Liver (tissue), 8 donors: ENCODE measurements at regions not wholly inside any gene's neighbourhood (a gene's known extent, or its start where the extent isn't known, plus 50 kb on each side); places are given as distances from the start of the nearest gene placed in this dataset.
A peak's percentile ranks its signal among the peaks of the same experiment; 100 is the strongest.

Experiments
- DNase-seq: peaks from one replicate; pipeline ENCODE4 v3.0.0-alpha.2; 2017; ENCODE audit warnings: low spot score
- H3K27ac ChIP-seq, 2 donors: one replicate each; pipeline ENCODE4 v1.7.0; 2013; ENCODE audit warnings: inconsistent platforms in 2 of 2, low read length in 2 of 2, control low read depth in 1 of 2, low read depth in 1 of 2, mild to moderate bottlenecking in 1 of 2
- H3K27me3 ChIP-seq, 4 donors: one replicate each; pipeline versions ENCODE4 v1.6.1 to v1.7.0; 2013; ENCODE audit warnings: low read length in 3 of 4, inconsistent platforms in 1 of 4, mild to moderate bottlenecking in 1 of 4, moderate library complexity in 1 of 4; ENCODE audit not compliant: control insufficient read depth in 4 of 4, insufficient read depth in 4 of 4
- H3K36me3 ChIP-seq, 4 donors: one replicate each; pipeline versions ENCODE4 v1.6.1 to v1.7.0; 2013; ENCODE audit warnings: low read length in 3 of 4, mild to moderate bottlenecking in 3 of 4, low read depth in 1 of 4, moderate library complexity in 1 of 4; ENCODE audit not compliant: control insufficient read depth in 4 of 4, insufficient read depth in 3 of 4
- H3K4me1 ChIP-seq, 4 donors: one replicate each; pipeline versions ENCODE4 v1.6.1 to v1.7.0; 2013; ENCODE audit warnings: low read length in 3 of 4, mild to moderate bottlenecking in 3 of 4, moderate library complexity in 1 of 4; ENCODE audit not compliant: control insufficient read depth in 4 of 4, insufficient read depth in 4 of 4
- H3K4me3 ChIP-seq, 3 donors: one replicate each; pipeline versions ENCODE4 v1.6.1 to v1.7.0; 2013; ENCODE audit warnings: low read length in 3 of 3, control low read depth in 1 of 3, low read depth in 1 of 3, mild to moderate bottlenecking in 1 of 3
- H3K9ac ChIP-seq, 2 donors: one replicate each; pipeline ENCODE4 v1.7.0; 2013; ENCODE audit warnings: low read length in 2 of 2, mild to moderate bottlenecking in 2 of 2, moderate library complexity in 2 of 2, control low read depth in 1 of 2, low read depth in 1 of 2
- H3K9me3 ChIP-seq, 4 donors: one replicate each; pipeline versions ENCODE4 v1.6.1 to v1.7.0; 2013; ENCODE audit warnings: low read length in 3 of 4; ENCODE audit not compliant: control insufficient read depth in 4 of 4
- EGR1 ChIP-seq, 2 donors: IDR thresholded peaks; 2 replicates each; pipeline ENCODE4 v1.6.1; 2016 to 2018; ENCODE audit warnings: antibody characterized with exemption in 2 of 2, low read depth in 2 of 2
- FOXA1 ChIP-seq: IDR thresholded peaks from 2 replicates; pipeline ENCODE4 v1.6.1; 2016; ENCODE audit warnings: antibody characterized with exemption
- FOXA2 ChIP-seq: IDR thresholded peaks from 2 replicates; pipeline ENCODE4 v1.6.1; 2016; ENCODE audit warnings: antibody characterized with exemption
- GABPA ChIP-seq, 2 donors: IDR thresholded peaks in 1 of 2; conservative IDR thresholded peaks in 1 of 2; 2 replicates each; pipeline ENCODE4 v1.6.1; 2016; ENCODE audit warnings: antibody characterized with exemption in 2 of 2, mild to moderate bottlenecking in 1 of 2, moderate library complexity in 1 of 2
- HNF4A ChIP-seq, 2 donors: conservative IDR thresholded peaks; 2 replicates each; pipeline ENCODE4 v1.6.1; 2016; ENCODE audit warnings: antibody characterized with exemption in 2 of 2, mild to moderate bottlenecking in 2 of 2
- HNF4G ChIP-seq: IDR thresholded peaks from 2 replicates; pipeline ENCODE4 v1.6.1; 2016; ENCODE audit warnings: antibody characterized with exemption
- JUND ChIP-seq, 2 donors: IDR thresholded peaks; 2 replicates each; pipeline ENCODE4 v1.6.1; 2016; ENCODE audit warnings: antibody characterized with exemption in 2 of 2
- RAD21 ChIP-seq, 2 donors: IDR thresholded peaks; 2 replicates each; pipeline ENCODE4 v1.6.1; 2016; ENCODE audit warnings: antibody characterized with exemption in 2 of 2, mild to moderate bottlenecking in 2 of 2
- RXRA ChIP-seq, 2 donors: IDR thresholded peaks; 2 replicates each; pipeline ENCODE4 v1.6.1; 2017 to 2018; ENCODE audit warnings: antibody characterized with exemption in 2 of 2, mild to moderate bottlenecking in 1 of 2
- SP1 ChIP-seq: IDR thresholded peaks from 2 replicates; pipeline ENCODE4 v1.6.1; 2018; ENCODE audit warnings: antibody characterized with exemption, mild to moderate bottlenecking
- TAF1 ChIP-seq: conservative IDR thresholded peaks from 2 replicates; pipeline ENCODE4 v1.6.1; 2016; ENCODE audit warnings: antibody characterized with exemption, mild to moderate bottlenecking
- YY1 ChIP-seq: IDR thresholded peaks from 2 replicates; pipeline ENCODE4 v1.6.1; 2016; ENCODE audit warnings: antibody characterized with exemption, mild to moderate bottlenecking
- WGBS: extraction: QIAGEN DNeasy Blood & Tissue Kit; methylation state at CpG from one replicate; pipeline ENCODE4 v1.1.7; 2013; 5-methylcytosine and 5-hydroxymethylcytosine counted together
- TF ChIP-seq, protein P1 (sequence below): IDR thresholded peaks from 2 replicates; pipeline ENCODE4 v1.6.1; 2016; ENCODE audit warnings: antibody characterized with exemption, mild to moderate bottlenecking
- TF ChIP-seq, protein P2 (sequence below): IDR thresholded peaks from 2 replicates; pipeline ENCODE4 v1.6.1; 2016; ENCODE audit warnings: antibody characterized with exemption
- TF ChIP-seq, protein P3 (sequence below): IDR thresholded peaks from 2 replicates; pipeline ENCODE4 v1.6.1; 2016; ENCODE audit warnings: antibody characterized with exemption
- TF ChIP-seq, protein P4 (sequence below): fragments of 150-350 bp; IDR thresholded peaks from 2 replicates; pipeline ENCODE4 v1.5.1; 2017; ENCODE audit warnings: improper control_type of control experiment, low read depth, low read length; ENCODE audit not compliant: missing input control
- donor health status: healthy.
- donor health status: healthy.
- donor health status: healthy.
- donor health status: healthy.
- donor health status: healthy.

DNA sequence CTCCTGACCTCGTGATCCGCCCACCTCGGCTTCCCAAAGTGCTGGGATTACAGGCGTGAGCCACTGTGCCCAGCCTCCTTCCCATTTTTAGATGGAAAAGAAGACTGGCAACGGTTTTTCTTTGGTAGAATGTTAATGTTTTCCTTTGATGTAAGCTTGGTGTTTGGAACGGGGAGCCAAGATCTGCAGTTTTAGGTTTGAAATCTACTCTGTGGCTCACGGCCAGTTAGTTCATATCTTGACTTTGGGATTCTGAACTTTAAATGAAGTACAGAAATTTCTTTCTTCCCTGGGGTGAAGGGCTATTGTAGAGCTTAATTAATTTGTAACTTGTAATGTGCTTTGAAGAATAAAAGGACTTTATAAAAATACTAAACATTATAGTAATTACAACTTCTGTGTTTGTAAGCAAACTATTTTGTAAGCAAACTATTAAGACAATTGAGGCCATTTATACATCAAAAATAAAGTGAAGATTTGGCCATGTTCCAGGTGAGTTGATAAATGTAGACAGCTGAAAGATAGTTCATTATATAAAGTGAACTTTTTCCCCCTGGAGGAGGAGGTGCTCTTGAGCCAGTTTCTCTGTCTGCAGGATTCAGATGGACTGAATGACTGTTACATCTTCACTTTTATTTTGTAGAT is 117.1 kb upstream of the TUT7 start:
- Histone ChIP-seq H3K27me3 (no peaks in the 10 kb centered on the region), H3K4me3 (no peak overlapping the region), H3K9me3 (no peaks in the 10 kb centered on the region), H3K36me3 (no peaks in the 10 kb centered on the region), H3K27ac (no peak overlapping the region), H3K9ac (no peak overlapping the region), H3K4me1 (peaks cover 0 to 16% (median 3%) of the 10 kb centered on the region in 4 donors)
- TF ChIP-seq JUND (IDR thresholded peaks at IDR 0.05) = no peak
- no peak for TF ChIP-seq YY1
- no peak for TF ChIP-seq RAD21 (IDR thresholded peaks at IDR 0.05)
- no peak for TF ChIP-seq SP1
- TF ChIP-seq, protein P1, sequence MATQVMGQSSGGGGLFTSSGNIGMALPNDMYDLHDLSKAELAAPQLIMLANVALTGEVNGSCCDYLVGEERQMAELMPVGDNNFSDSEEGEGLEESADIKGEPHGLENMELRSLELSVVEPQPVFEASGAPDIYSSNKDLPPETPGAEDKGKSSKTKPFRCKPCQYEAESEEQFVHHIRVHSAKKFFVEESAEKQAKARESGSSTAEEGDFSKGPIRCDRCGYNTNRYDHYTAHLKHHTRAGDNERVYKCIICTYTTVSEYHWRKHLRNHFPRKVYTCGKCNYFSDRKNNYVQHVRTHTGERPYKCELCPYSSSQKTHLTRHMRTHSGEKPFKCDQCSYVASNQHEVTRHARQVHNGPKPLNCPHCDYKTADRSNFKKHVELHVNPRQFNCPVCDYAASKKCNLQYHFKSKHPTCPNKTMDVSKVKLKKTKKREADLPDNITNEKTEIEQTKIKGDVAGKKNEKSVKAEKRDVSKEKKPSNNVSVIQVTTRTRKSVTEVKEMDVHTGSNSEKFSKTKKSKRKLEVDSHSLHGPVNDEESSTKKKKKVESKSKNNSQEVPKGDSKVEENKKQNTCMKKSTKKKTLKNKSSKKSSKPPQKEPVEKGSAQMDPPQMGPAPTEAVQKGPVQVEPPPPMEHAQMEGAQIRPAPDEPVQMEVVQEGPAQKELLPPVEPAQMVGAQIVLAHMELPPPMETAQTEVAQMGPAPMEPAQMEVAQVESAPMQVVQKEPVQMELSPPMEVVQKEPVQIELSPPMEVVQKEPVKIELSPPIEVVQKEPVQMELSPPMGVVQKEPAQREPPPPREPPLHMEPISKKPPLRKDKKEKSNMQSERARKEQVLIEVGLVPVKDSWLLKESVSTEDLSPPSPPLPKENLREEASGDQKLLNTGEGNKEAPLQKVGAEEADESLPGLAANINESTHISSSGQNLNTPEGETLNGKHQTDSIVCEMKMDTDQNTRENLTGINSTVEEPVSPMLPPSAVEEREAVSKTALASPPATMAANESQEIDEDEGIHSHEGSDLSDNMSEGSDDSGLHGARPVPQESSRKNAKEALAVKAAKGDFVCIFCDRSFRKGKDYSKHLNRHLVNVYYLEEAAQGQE = no peak
- no peak for TF ChIP-seq FOXA1
- TF ChIP-seq HNF4G = no peak
- TF ChIP-seq, protein P2, sequence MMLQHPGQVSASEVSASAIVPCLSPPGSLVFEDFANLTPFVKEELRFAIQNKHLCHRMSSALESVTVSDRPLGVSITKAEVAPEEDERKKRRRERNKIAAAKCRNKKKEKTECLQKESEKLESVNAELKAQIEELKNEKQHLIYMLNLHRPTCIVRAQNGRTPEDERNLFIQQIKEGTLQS = no peak
- no peak for TF ChIP-seq EGR1 (IDR thresholded peaks at IDR 0.05; ENCODE audit: low read depth in 2 of 2)
- TF ChIP-seq HNF4A (conservative IDR thresholded peaks at IDR 0.05) = no peak
- TF ChIP-seq, protein P3, sequence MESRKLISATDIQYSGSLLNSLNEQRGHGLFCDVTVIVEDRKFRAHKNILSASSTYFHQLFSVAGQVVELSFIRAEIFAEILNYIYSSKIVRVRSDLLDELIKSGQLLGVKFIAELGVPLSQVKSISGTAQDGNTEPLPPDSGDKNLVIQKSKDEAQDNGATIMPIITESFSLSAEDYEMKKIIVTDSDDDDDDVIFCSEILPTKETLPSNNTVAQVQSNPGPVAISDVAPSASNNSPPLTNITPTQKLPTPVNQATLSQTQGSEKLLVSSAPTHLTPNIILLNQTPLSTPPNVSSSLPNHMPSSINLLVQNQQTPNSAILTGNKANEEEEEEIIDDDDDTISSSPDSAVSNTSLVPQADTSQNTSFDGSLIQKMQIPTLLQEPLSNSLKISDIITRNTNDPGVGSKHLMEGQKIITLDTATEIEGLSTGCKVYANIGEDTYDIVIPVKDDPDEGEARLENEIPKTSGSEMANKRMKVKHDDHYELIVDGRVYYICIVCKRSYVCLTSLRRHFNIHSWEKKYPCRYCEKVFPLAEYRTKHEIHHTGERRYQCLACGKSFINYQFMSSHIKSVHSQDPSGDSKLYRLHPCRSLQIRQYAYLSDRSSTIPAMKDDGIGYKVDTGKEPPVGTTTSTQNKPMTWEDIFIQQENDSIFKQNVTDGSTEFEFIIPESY = no peak
- no peak for TF ChIP-seq RXRA (IDR thresholded peaks at IDR 0.05)
- WGBS = 61% methylated on average over 7 of the region's 7 CpGs
- DNase-seq = no peak

DNA sequence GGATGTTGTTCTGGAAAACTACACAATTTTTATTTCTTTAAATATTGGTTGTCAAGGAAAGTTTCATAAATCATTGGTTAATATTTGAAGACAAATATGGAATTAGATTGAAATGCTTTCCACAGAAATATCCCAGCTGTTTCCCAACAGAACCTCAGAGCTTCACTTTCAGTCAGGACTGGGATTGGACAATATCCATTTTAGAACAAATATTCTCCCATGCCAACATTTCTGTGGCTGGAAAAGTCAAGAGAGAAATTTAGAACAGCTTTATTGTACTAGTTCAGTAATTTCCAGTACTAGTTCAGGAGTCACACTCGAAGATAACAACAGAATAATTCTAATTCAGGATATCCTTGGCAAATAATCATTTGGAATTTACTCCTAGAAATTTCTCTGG is 116.1 kb upstream of the TUT7 start:
- Histone ChIP-seq H3K36me3 (no peaks in the 10 kb centered on the region), H3K27me3 (no peaks in the 10 kb centered on the region), H3K9me3 (no peaks in the 10 kb centered on the region), H3K4me1 (peaks cover 0 to 16% (median 3%) of the 10 kb centered on the region in 4 donors), H3K4me3 (no peak overlapping the region), H3K27ac (peak overlapping the region; percentile 5 to 56), H3K9ac (no peak overlapping the region)
- DNase-seq = no peak
- TF ChIP-seq HNF4A (conservative IDR thresholded peaks at IDR 0.05) = peak in 1 of 2 donors; percentile 45
- peak; percentile 41 for TF ChIP-seq FOXA2
- TF ChIP-seq HNF4G = no peak
- TF ChIP-seq GABPA (IDR thresholded peaks at IDR 0.05 in 1 of 2, conservative IDR thresholded peaks at IDR 0.05 in 1 of 2) = no peak
- TF ChIP-seq, protein P3 = no peak
- peak; percentile 16 for TF ChIP-seq SP1
- no peak for TF ChIP-seq FOXA1
- TF ChIP-seq, protein P2 = no peak
- TF ChIP-seq, protein P1 = no peak
- peak in 1 of 2 donors; percentile 45 for TF ChIP-seq EGR1 (IDR thresholded peaks at IDR 0.05; ENCODE audit: low read depth in 2 of 2)
- TF ChIP-seq RXRA (IDR thresholded peaks at IDR 0.05) = peak in 1 of 2 donors; percentile 35
- TF ChIP-seq TAF1 = no peak
- TF ChIP-seq, protein P4, sequence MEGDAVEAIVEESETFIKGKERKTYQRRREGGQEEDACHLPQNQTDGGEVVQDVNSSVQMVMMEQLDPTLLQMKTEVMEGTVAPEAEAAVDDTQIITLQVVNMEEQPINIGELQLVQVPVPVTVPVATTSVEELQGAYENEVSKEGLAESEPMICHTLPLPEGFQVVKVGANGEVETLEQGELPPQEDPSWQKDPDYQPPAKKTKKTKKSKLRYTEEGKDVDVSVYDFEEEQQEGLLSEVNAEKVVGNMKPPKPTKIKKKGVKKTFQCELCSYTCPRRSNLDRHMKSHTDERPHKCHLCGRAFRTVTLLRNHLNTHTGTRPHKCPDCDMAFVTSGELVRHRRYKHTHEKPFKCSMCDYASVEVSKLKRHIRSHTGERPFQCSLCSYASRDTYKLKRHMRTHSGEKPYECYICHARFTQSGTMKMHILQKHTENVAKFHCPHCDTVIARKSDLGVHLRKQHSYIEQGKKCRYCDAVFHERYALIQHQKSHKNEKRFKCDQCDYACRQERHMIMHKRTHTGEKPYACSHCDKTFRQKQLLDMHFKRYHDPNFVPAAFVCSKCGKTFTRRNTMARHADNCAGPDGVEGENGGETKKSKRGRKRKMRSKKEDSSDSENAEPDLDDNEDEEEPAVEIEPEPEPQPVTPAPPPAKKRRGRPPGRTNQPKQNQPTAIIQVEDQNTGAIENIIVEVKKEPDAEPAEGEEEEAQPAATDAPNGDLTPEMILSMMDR = no peak
- 14% methylated on average over 1 of the region's 1 CpG for WGBS
